Panc1 (cell line): ENCODE measurements at regions not wholly inside any gene's neighbourhood (a gene's known extent, or its start where the extent isn't known, plus 50 kb on each side); places are given as distances from the start of the nearest gene placed in this dataset.
"Not testable (repeated sequence)": the region's sequence is repeated elsewhere in the genome, so short reads cannot be mapped to it uniquely, and the experiment has no call there.

Experiments used
- ATAC-seq: fragments of 200-7000 bp; cut with Tn5 transposase; 2 replicates; pipeline ENCODE4 v1.9.1; 2020; ENCODE audit warnings: mild to moderate bottlenecking, moderate library complexity
- BruUV-seq: library from RNA; stranded (reverse); fragments of 400-500 nt; replicated peaks from 2 replicates; lab custom pipeline; 2021; lab: Mats Ljungman, UMichigan
- CTCF ChIA-PET: fragments of 300-600 bp; sonication (Branson Sonifier 250); formaldehyde crosslinking; loops from one replicate; lab custom pipeline; 2022; ENCODE audit warnings: antibody characterized with exemption; lab: Charles Lee
- POLR2A ChIA-PET: fragments of 300-600 bp; sonication (Branson Sonifier 250); formaldehyde crosslinking; loops from one replicate; lab custom pipeline; 2022; ENCODE audit warnings: antibody characterized with exemption; lab: Charles Lee
- DNase-seq: peaks from one replicate; pipeline ENCODE4 v3.0.0-alpha.2; 2010; ENCODE audit warnings: low read depth, low spot score
- H3K27ac ChIP-seq: 2 replicates; pipeline ENCODE4 v1.5.1; 2011; ENCODE audit warnings: mild to moderate bottlenecking, low read length, inconsistent platforms
- H3K27me3 ChIP-seq: fragments of 200-500 bp; sonication (Bioruptor generic); 2 replicates; pipeline ENCODE4 v1.6.0; 2014; ENCODE audit warnings: low read length, inconsistent platforms; ENCODE audit not compliant: control insufficient read depth, insufficient read depth
- H3K36me3 ChIP-seq: fragments of 200-500 bp; sonication (Bioruptor generic); 2 replicates; pipeline ENCODE4 v1.5.1; 2014; ENCODE audit warnings: inconsistent platforms, mild to moderate bottlenecking, low read length, moderate library complexity; ENCODE audit not compliant: control insufficient read depth, insufficient read depth
- H3K4me1 ChIP-seq: 2 replicates; pipeline ENCODE4 v1.5.1; 2011; ENCODE audit warnings: inconsistent platforms, mild to moderate bottlenecking, low read length, moderate library complexity; ENCODE audit not compliant: control insufficient read depth, insufficient read depth
- H3K4me3 ChIP-seq, 2 experiments: 2 replicates each; pipeline ENCODE4 v1.5.1; 2011 to 2012; ENCODE audit warnings: low read depth in 2 of 2, low read length in 2 of 2, mild to moderate bottlenecking in 2 of 2, inconsistent platforms in 1 of 2, moderate library complexity in 1 of 2
- H3K9me3 ChIP-seq: fragments of 200-500 bp; sonication (Bioruptor generic); 2 replicates; pipeline ENCODE4 v1.5.1; 2014; ENCODE audit warnings: low read depth, mild to moderate bottlenecking, inconsistent platforms, low read length, moderate library complexity; ENCODE audit not compliant: control insufficient read depth, insufficient read depth
- CTCF ChIP-seq: fragments of 450-650 bp; IDR thresholded peaks from 2 replicates; pipeline ENCODE4 v1.5.1; 2017; ENCODE audit warnings: mild to moderate bottlenecking
- POLR2AphosphoS5 ChIP-seq: IDR thresholded peaks from 2 replicates; pipeline ENCODE4 v1.6.1; 2012; ENCODE audit warnings: mild to moderate bottlenecking, low read depth, low read length, moderate library complexity
- REST ChIP-seq, 2 experiments: IDR thresholded peaks; 2 replicates each; pipeline ENCODE4 v1.6.1; 2011 to 2012; ENCODE audit warnings: low read depth in 2 of 2, control low read depth in 1 of 2, low read length in 1 of 2, mild to moderate bottlenecking in 1 of 2, moderate library complexity in 1 of 2; ENCODE audit not compliant: insufficient read depth in 1 of 2
- SIN3A ChIP-seq: IDR thresholded peaks from 2 replicates; pipeline ENCODE4 v1.6.1; 2012; ENCODE audit warnings: low read depth, mild to moderate bottlenecking, low read length, moderate library complexity, borderline replicate concordance; ENCODE audit not compliant: insufficient read depth
- TCF7L2 ChIP-seq: IDR thresholded peaks from 2 replicates; pipeline ENCODE4 v1.6.1; 2011; ENCODE audit warnings: mild to moderate bottlenecking, low read depth, low read length, inconsistent platforms
- in situ Hi-C: cut with HindIII; loops from 2 replicates; pipeline ENCODE4 v1.10.0; 2016; ENCODE audit warnings: low sequenced_read_pairs, low pct_unique_long_range_greater_than_20kb
- intact Hi-C: fragments of 100-400 bp; cut with micrococcal nuclease; formaldehyde crosslinking; loops from one replicate; pipeline ENCODE4 v1.10.0; 2022; ENCODE audit not compliant: unreplicated experiment

- no peaks in the 10 kb centered on the region for H3K4me1 ChIP-seq
- in situ Hi-C loops (no loop called here), intact Hi-C loops (no loop called here)
- DNase-seq: no peak
- TF ChIP-seq SIN3A (no peak), TCF7L2 (no peak), CTCF (no peak), POLR2AphosphoS5 (no peak), REST (IDR thresholded peaks at IDR 0.05; ENCODE audit: insufficient read depth in 1 of 2, low read depth in 2 of 2, low read length in 1 of 2) (no peak)
- no peak overlapping the region for H3K27ac ChIP-seq
- H3K36me3 ChIP-seq: no peaks in the 10 kb centered on the region
- no peak overlapping the region for H3K4me3 ChIP-seq
- CTCF ChIA-PET: no interaction called here
- no peak for ATAC-seq
- no TSS peak for BruUV-seq
- POLR2A ChIA-PET: interaction anchor here (0.6 kb wide), 1 partner anchor 47 kb away, joined by 6 read pairs; no protein-coding TSS in a partner anchor
- no peaks in the 10 kb centered on the region for H3K9me3 ChIP-seq
- no peaks in the 10 kb centered on the region for H3K27me3 ChIP-seq
Measured at GRCh38 chr21:17699524-17700189, 87.0 kb upstream of the BTG3 start.

- DNase-seq: no peak
- BruUV-seq: no TSS peak
- Histone ChIP-seq H3K27me3 (no peaks in the 10 kb centered on the region), H3K4me3 (no peak overlapping the region), H3K36me3 (no peaks in the 10 kb centered on the region), H3K9me3 (no peaks in the 10 kb centered on the region), H3K4me1 (no peaks in the 10 kb centered on the region), H3K27ac (no peak overlapping the region)
- intact Hi-C loops: no loop called here
- in situ Hi-C loops: no loop called here
- POLR2A ChIA-PET: no interaction called here
- TF ChIP-seq TCF7L2: no peak
- no peak for TF ChIP-seq REST (IDR thresholded peaks at IDR 0.05; ENCODE audit: insufficient read depth in 1 of 2, low read depth in 2 of 2, low read length in 1 of 2)
- no peak for TF ChIP-seq CTCF
- TF ChIP-seq POLR2AphosphoS5: no peak
- no peak for TF ChIP-seq SIN3A
- CTCF ChIA-PET: no interaction called here
- ATAC-seq: no peak
Measured at GRCh38 chr21:17697473-17697872, 84.8 kb upstream of the BTG3 start.

GRCh38 chr21:17694416-17694815 is 81.7 kb upstream of the BTG3 start:
- peaks cover 12% of the 10 kb centered on the region for H3K4me1 ChIP-seq
- H3K27me3 ChIP-seq, CTCF ChIA-PET, POLR2A ChIA-PET, BruUV-seq, H3K36me3 ChIP-seq, DNase-seq, H3K27ac ChIP-seq, H3K4me3 ChIP-seq, in situ Hi-C loops, intact Hi-C loops, H3K9me3 ChIP-seq, ATAC-seq: not testable (repeated sequence)
